ENCODE measurements at regions not wholly inside any gene's neighbourhood (a gene's known extent, or its start where the extent isn't known, plus 50 kb on each side); places are given as distances from the start of the nearest gene placed in this dataset.
"Not testable (repeated sequence)": the region's sequence is repeated elsewhere in the genome, so short reads cannot be mapped to it uniquely, and the experiment has no call there.

DNA sequence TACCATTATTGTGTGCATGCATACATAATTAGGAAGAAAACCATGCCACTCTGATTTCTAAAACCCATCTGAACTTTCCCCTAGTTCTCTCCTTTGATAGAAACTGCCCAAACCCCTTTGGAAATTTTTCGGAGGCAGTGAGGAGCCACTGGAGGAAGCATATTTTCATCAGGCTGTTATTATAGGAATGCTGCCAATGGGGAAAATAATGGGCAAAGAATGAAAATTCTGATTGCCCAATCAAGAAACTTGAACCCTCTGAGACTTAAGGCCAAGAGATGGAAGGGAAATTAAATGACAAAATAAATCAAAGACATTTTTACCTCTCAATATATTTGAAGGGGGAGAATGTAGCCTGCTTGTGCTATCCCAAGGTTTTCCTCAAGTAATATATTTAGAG, 376.0 kb upstream of the PDZRN3 start:
- no peak for DNase-seq (ENCODE audit: low read depth)
- H3K4me3 ChIP-seq (ENCODE audit: low read depth, low read length): no peak overlapping the region
- TF ChIP-seq, protein P1, sequence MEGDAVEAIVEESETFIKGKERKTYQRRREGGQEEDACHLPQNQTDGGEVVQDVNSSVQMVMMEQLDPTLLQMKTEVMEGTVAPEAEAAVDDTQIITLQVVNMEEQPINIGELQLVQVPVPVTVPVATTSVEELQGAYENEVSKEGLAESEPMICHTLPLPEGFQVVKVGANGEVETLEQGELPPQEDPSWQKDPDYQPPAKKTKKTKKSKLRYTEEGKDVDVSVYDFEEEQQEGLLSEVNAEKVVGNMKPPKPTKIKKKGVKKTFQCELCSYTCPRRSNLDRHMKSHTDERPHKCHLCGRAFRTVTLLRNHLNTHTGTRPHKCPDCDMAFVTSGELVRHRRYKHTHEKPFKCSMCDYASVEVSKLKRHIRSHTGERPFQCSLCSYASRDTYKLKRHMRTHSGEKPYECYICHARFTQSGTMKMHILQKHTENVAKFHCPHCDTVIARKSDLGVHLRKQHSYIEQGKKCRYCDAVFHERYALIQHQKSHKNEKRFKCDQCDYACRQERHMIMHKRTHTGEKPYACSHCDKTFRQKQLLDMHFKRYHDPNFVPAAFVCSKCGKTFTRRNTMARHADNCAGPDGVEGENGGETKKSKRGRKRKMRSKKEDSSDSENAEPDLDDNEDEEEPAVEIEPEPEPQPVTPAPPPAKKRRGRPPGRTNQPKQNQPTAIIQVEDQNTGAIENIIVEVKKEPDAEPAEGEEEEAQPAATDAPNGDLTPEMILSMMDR (IDR thresholded peaks at IDR 0.05; ENCODE audit: insufficient read depth, low read depth, low read length, missing control alignments): no peak

DNA sequence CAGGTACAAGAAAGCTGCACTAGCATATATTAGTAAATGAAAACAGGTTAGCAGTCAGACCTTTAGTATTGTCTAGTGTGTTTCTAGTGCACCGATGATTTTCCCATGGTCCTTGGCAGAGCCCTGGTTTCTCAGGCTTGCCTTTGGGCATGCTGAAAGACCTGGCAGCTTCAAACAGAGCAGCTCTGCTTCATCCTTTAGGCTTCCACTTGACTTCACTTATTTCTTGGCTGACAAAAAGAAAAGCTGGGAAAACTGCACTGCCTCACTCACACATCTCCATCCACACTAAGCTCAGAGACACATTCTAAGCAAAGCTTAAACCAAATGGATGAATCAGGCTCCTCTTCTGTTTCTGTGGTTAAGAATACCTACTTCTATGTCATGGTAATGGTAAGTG, 374.8 kb upstream of the PDZRN3 start:
- TF ChIP-seq, protein P1 (IDR thresholded peaks at IDR 0.05; ENCODE audit: insufficient read depth, low read depth, low read length, missing control alignments): no peak
- no peak for DNase-seq (ENCODE audit: low read depth)
- no peak overlapping the region for H3K4me3 ChIP-seq (ENCODE audit: low read depth, low read length)

DNA sequence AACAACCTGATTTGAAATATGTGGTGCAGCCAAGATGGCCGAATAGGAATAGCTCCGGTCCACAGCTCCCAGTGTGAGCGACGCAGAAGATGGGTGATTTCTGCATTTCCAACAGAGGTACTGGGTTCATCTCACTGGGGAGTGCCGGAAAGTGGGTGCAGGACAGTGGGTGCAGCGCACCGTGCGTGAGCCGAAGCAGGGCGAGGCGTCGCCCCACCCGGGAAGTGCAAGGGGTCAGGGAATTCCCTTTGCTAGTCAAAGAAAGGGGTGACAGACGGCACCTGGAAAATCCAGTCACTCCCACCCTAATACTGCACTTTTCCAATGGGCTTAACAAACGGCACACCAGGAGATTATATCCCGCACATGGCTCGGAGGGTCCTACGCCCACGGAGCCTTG, 365.9 kb upstream of the PDZRN3 start:
- H3K4me3 ChIP-seq (ENCODE audit: low read depth, low read length); DNase-seq (ENCODE audit: low read depth): not testable (repeated sequence)

DNA sequence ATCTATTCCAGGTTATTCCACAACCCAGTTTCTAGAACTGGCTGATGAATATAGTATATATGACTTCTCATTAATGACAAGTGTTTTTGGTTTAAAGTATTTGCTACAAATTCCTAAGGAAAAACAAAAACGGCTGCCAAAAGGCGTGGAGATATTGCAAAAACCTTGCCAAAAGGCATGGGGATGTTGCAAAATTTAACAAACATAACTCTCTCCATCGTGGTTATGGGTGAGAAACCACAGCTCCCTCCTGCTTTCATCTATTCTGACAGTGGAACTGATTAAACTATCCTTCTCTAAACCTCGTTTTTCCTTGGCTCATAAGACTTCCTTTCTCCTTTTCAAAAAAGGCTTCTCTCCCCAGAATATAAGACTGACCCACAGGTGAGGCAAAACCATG, 342.0 kb upstream of the PDZRN3 start:
- TF ChIP-seq, protein P1 (IDR thresholded peaks at IDR 0.05; ENCODE audit: insufficient read depth, low read depth, low read length, missing control alignments): no peak
- no peak overlapping the region for H3K4me3 ChIP-seq (ENCODE audit: low read depth, low read length)
- no peak for DNase-seq (ENCODE audit: low read depth)

DNA sequence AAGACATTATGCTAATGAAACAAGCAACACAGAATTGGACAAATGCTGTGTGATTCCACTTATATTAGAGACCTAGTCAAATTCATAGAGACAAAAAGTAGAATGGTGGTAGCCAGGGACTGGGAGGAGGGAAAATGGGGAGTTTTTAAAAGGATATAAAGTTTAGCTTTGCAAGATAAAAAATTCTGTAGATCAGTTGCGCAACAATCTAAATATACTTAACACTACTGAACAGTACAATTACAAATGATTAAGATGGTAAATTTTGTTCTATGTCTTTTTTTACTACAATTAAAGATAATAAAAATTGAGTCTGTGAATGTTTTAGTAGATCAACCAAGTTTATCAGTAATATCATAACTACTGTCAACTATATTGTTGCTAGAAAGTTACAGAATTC, 340.1 kb upstream of the PDZRN3 start:
- TF ChIP-seq, protein P1 (IDR thresholded peaks at IDR 0.05; ENCODE audit: insufficient read depth, low read depth, low read length, missing control alignments): no peak
- DNase-seq (ENCODE audit: low read depth): no peak
- H3K4me3 ChIP-seq (ENCODE audit: low read depth, low read length): no peak overlapping the region

DNA sequence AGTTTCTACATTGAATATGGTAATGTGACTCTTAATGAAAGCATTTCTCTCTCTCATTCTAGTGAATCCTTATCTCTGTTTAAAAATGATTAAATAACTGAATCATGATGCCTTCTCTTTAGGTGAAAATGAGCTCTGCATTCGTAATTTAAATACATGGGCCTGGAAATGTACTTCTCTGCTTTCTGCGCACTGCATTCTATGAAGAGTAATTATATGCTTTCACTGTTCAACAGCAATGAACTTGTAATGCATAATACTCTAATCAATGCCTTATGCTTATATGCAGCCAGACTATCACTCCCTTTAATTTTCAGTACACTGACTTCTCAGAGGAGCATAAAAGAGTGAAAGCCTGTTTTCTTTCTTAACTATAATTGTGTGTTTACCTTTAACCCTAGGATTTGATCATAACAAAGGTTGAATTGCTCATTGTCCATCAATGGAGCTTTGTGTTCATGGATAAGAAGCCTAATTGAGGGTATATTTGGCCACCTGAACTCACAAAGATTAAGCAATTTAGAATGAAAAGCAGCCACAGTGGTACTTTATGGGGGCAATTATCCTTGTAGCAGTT, 330.8 kb upstream of the PDZRN3 start:
- no peak for DNase-seq (ENCODE audit: low read depth)
- TF ChIP-seq, protein P1 (IDR thresholded peaks at IDR 0.05; ENCODE audit: insufficient read depth, low read depth, low read length, missing control alignments): no peak
- H3K4me3 ChIP-seq (ENCODE audit: low read depth, low read length): no peak overlapping the region

DNA sequence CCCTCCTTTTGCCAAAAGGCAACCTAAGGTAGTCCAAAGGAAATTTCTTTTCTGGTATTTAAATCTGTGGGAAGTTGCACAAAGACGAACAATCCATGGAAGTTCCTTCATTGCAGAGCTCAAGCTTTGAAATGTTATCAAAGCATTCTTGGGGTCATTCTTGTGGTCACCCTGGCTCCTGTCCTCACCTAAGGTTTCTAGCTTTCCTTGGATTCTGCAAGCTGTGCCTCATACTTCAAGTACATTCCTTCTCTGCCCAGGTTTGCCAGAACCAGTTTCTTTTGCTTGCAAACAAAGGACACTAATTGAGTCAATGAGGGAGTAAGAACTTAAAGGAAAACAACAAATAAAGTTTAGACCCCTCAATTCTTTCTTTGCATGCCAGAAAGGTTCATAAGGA, 329.8 kb upstream of the PDZRN3 start:
- no peak overlapping the region for H3K4me3 ChIP-seq (ENCODE audit: low read depth, low read length)
- TF ChIP-seq, protein P1 (IDR thresholded peaks at IDR 0.05; ENCODE audit: insufficient read depth, low read depth, low read length, missing control alignments): no peak
- DNase-seq (ENCODE audit: low read depth): no peak
